Stimulated activated CD4-positive, alpha-beta T cell treated with anti-CD3 and anti-CD28 coated beads, Interleukin-2, amount 100 ng/mL, for 24 hours (primary cell): ENCODE measurements at regions not wholly inside any gene's neighbourhood (a gene's known extent, or its start where the extent isn't known, plus 50 kb on each side); places are given as distances from the start of the nearest gene placed in this dataset.

Experiments
- DNase-seq, 2 donors: peaks; one replicate each; pipeline ENCODE4 v3.0.0-alpha.2; 2020

- DNase-seq: no peak
These were observed 197.8 kb downstream of the OGFRL1 start for GRCh38 chr6:71486461-71486860.

- no peak for DNase-seq
These were observed 199.6 kb downstream of the OGFRL1 start for GRCh38 chr6:71488186-71488585.

- DNase-seq: no peak
These were observed 201.1 kb downstream of the OGFRL1 start for GRCh38 chr6:71489736-71490135.

- DNase-seq: no peak
These were observed 202.3 kb downstream of the OGFRL1 start for GRCh38 chr6:71490876-71491275.

- DNase-seq: no peak
These were observed 203.2 kb downstream of the OGFRL1 start for GRCh38 chr6:71491844-71492243.

- no peak for DNase-seq
These were observed 204.1 kb downstream of the OGFRL1 start for GRCh38 chr6:71492668-71493067.

GRCh38 chr6:71496018-71496721, 207.6 kb downstream of the OGFRL1 start:
- no peak for DNase-seq

GRCh38 chr6:71496722-71497033, 208.1 kb downstream of the OGFRL1 start:
- DNase-seq: no peak

- DNase-seq: no peak
These were observed 210.0 kb downstream of the OGFRL1 start for GRCh38 chr6:71498638-71499037.

GRCh38 chr6:71499667-71500066, 211.1 kb downstream of the OGFRL1 start:
- no peak for DNase-seq

GRCh38 chr6:71502168-71502567, 213.6 kb downstream of the OGFRL1 start:
- DNase-seq: no peak

GRCh38 chr6:71502956-71503355, 214.3 kb downstream of the OGFRL1 start:
- DNase-seq: no peak

GRCh38 chr6:71507183-71507582, 218.6 kb downstream of the OGFRL1 start:
- no peak for DNase-seq

- DNase-seq: no peak
These were observed 220.8 kb downstream of the OGFRL1 start for GRCh38 chr6:71509191-71510005.

GRCh38 chr6:71510057-71510713, 221.6 kb downstream of the OGFRL1 start:
- no peak for DNase-seq

GRCh38 chr6:71510856-71511255, 222.2 kb downstream of the OGFRL1 start:
- no peak for DNase-seq

- DNase-seq: no peak
These were observed 223.6 kb downstream of the OGFRL1 start for GRCh38 chr6:71512256-71512655.

- DNase-seq: no peak
These were observed 224.4 kb downstream of the OGFRL1 start for GRCh38 chr6:71513036-71513435.

GRCh38 chr6:71523548-71523947, 234.9 kb downstream of the OGFRL1 start:
- no peak for DNase-seq

- DNase-seq: no peak
These were observed 235.6 kb downstream of the OGFRL1 start for GRCh38 chr6:71524201-71524600.

GRCh38 chr6:71527886-71528285, 239.3 kb downstream of the OGFRL1 start:
- DNase-seq: no peak

- DNase-seq: no peak
These were observed 240.4 kb downstream of the OGFRL1 start for GRCh38 chr6:71529026-71529425.

GRCh38 chr6:71529769-71530168, 241.2 kb downstream of the OGFRL1 start:
- DNase-seq: no peak

GRCh38 chr6:71531006-71531405, 242.4 kb downstream of the OGFRL1 start:
- no peak for DNase-seq
